HepG2 (cell line): ENCODE measurements at regions not wholly inside any gene's neighbourhood (a gene's known extent, or its start where the extent isn't known, plus 50 kb on each side); places are given as distances from the start of the nearest gene placed in this dataset.

Source experiments
- ATAC-seq: fragments of 200-7000 bp; cut with Tn5 transposase; 3 replicates; pipeline ENCODE4 v1.9.1; 2020; ENCODE audit warnings: mild to moderate bottlenecking, moderate library complexity
- BruUV-seq: library from RNA; stranded (reverse); fragments of 400-500 nt; replicated peaks from 2 replicates; lab custom pipeline; 2021; lab: Mats Ljungman, UMichigan
- CTCF ChIA-PET: fragments of 300-600 bp; formaldehyde crosslinking; extraction: SDS; loops from one replicate; lab custom pipeline; 2021; ENCODE audit warnings: low total read pairs, inconsistent platforms, low intra/inter-chr PET ratio; lab: Yijun Ruan, JAX
- POLR2A ChIA-PET: fragments of 350-600 bp; sonication (Branson Sonifier 250); formaldehyde crosslinking; loops from one replicate; lab custom pipeline; 2020; ENCODE audit warnings: antibody characterized with exemption, inconsistent platforms; lab: Yijun Ruan, JAX
- DNase-seq: peaks from one replicate; pipeline ENCODE4 v3.0.0-alpha.2; 2015; ENCODE audit warnings: low spot score
- FAIRE-seq: peaks from 3 replicates; lab custom pipeline; 2011; peaks lifted over from hg19 to GRCh38; lab: Jason Lieb, UNC
- H2AFZ ChIP-seq: one replicate; pipeline ENCODE4 v1.6.1; 2011; ENCODE audit warnings: low read length, inconsistent platforms
- H3K27ac ChIP-seq: fragments of 300-600 bp; 3 replicates; pipeline ENCODE4 v1.8.0; 2011; ENCODE audit warnings: mixed run types, mild to moderate bottlenecking, mixed read lengths, low read length, inconsistent platforms; ENCODE audit not compliant: insufficient read depth; ENCODE audit errors: extremely low read length
- H3K27me3 ChIP-seq, 2 experiments: fragments of 200-600 bp in 1 of 2; 2 replicates in 1 of 2; 3 replicates in 1 of 2; pipeline versions ENCODE4 v1.6.0 to v1.8.0; 2011; ENCODE audit warnings: low read length in 2 of 2, mild to moderate bottlenecking in 2 of 2, moderate library complexity in 2 of 2, inconsistent platforms in 1 of 2; ENCODE audit not compliant: insufficient read depth in 2 of 2, control insufficient read depth in 1 of 2
- H3K36me3 ChIP-seq, 2 experiments: fragments of 200-600 bp in 1 of 2; replicated peaks in 1 of 2; 2 replicates in 1 of 2; 3 replicates in 1 of 2; pipeline versions ENCODE4 v1.5.1 to v1.8.0; 2011; ENCODE audit warnings: low read length in 2 of 2, inconsistent platforms in 1 of 2; ENCODE audit not compliant: insufficient read depth in 2 of 2, control insufficient read depth in 1 of 2
- H3K4me1 ChIP-seq: 2 replicates; pipeline ENCODE4 v1.5.1; 2012; ENCODE audit warnings: low read length, inconsistent platforms; ENCODE audit not compliant: insufficient read depth
- H3K4me2 ChIP-seq: 2 replicates; pipeline ENCODE4 v1.6.0; 2011; ENCODE audit warnings: low read depth, low read length, inconsistent platforms
- H3K4me3 ChIP-seq, 3 experiments: fragments of 200-600 bp in 1 of 3; sonication (generic), shearing (Covaris generic) in 1 of 3; replicated peaks in 1 of 3; 2 replicates each; pipeline ENCODE4 v1.5.1; 2011 to 2016; ENCODE audit warnings: low read length in 3 of 3, inconsistent platforms in 2 of 3, low read depth in 2 of 3, mild to moderate bottlenecking in 2 of 3, control low read depth in 1 of 3, mixed read lengths in 1 of 3; ENCODE audit not compliant: insufficient read depth in 1 of 3
- H3K79me2 ChIP-seq: one replicate; pipeline ENCODE4 v1.6.1; 2011; ENCODE audit warnings: low read length, inconsistent platforms; ENCODE audit not compliant: insufficient read depth
- H3K9ac ChIP-seq: 2 replicates; pipeline ENCODE4 v1.6.0; 2011; ENCODE audit warnings: mild to moderate bottlenecking, low read depth, low read length, inconsistent platforms; ENCODE audit not compliant: insufficient read depth
- H3K9me3 ChIP-seq: 2 replicates; pipeline ENCODE4 v1.5.1; 2012; ENCODE audit warnings: mild to moderate bottlenecking, low read length
- H4K20me1 ChIP-seq: 2 replicates; pipeline ENCODE4 v1.6.0; 2011; ENCODE audit warnings: inconsistent platforms, mild to moderate bottlenecking, low read length, moderate library complexity; ENCODE audit not compliant: insufficient read depth
- BRF2 ChIP-seq: sonication (generic); formaldehyde crosslinking; IDR thresholded peaks from 2 replicates; pipeline ENCODE4 v1.8.1; 2022; ENCODE audit warnings: mild to moderate bottlenecking, missing genetic modification reagents
- FLYWCH1 ChIP-seq: sonication (generic); formaldehyde crosslinking; IDR thresholded peaks from 2 replicates; pipeline ENCODE4 v1.8.1; 2023; ENCODE audit warnings: mild to moderate bottlenecking, missing genetic modification reagents
- FOSL1 ChIP-seq: sonication (generic); formaldehyde crosslinking; IDR thresholded peaks from 2 replicates; pipeline ENCODE4 v1.9.0; 2021; ENCODE audit warnings: missing genetic modification reagents, borderline replicate concordance
- ISX ChIP-seq: sonication (generic); formaldehyde crosslinking; conservative IDR thresholded peaks from 2 replicates; pipeline ENCODE4 v1.5.0; 2020; ENCODE audit warnings: missing genetic modification reagents
- MIXL1 ChIP-seq: IDR thresholded peaks from 2 replicates; pipeline ENCODE4 v1.6.1; 2016
- PCBP2 ChIP-seq: fragments of 200-400 bp; formaldehyde crosslinking; optimal IDR thresholded peaks from 2 replicates; pipeline ENCODE3; 2018; ENCODE audit warnings: low read length, low read depth; ENCODE audit not compliant: poor library complexity, severe bottlenecking
- RAD51 ChIP-seq: fragments of 450-650 bp; IDR thresholded peaks from 2 replicates; pipeline ENCODE4 v1.6.1; 2016; ENCODE audit warnings: borderline replicate concordance
- RBFOX2 ChIP-seq: fragments of 200-400 bp; formaldehyde crosslinking; IDR thresholded peaks from 2 replicates; pipeline ENCODE4 v1.6.1; 2017; ENCODE audit warnings: low read depth, mild to moderate bottlenecking, low read length
- SMAD3 ChIP-seq: sonication (generic); formaldehyde crosslinking; IDR thresholded peaks from 2 replicates; pipeline ENCODE4 v1.4.0; 2020; ENCODE audit warnings: missing genetic modification reagents
- SP1 ChIP-seq, 2 experiments: fragments of 450-650 bp in 1 of 2; sonication (generic) in 1 of 2; formaldehyde crosslinking in 1 of 2; IDR thresholded peaks; 2 replicates each; pipeline versions ENCODE4 v1.4.0 to v1.6.1; 2016 to 2020; ENCODE audit warnings: missing genetic modification reagents in 1 of 2
- TFE3 ChIP-seq: IDR thresholded peaks from 2 replicates; pipeline ENCODE4 v1.6.1; 2016
- ZEB1 ChIP-seq: IDR thresholded peaks from 2 replicates; pipeline ENCODE4 v1.6.1; 2012; ENCODE audit warnings: mild to moderate bottlenecking, low read depth, inconsistent platforms; ENCODE audit not compliant: insufficient replicate concordance
- ZKSCAN8 ChIP-seq: IDR thresholded peaks from 2 replicates; pipeline ENCODE4 v1.6.1; 2016; ENCODE audit warnings: borderline replicate concordance, missing genetic modification reagents, missing compliant biosample characterization
- ZNF230 ChIP-seq: sonication (generic); formaldehyde crosslinking; IDR thresholded peaks from 2 replicates; pipeline ENCODE4 v1.4.0; 2020; ENCODE audit warnings: mild to moderate bottlenecking, missing genetic modification reagents
- ZZZ3 ChIP-seq: sonication (generic); formaldehyde crosslinking; IDR thresholded peaks from 2 replicates; pipeline ENCODE4 v1.4.0; 2020; ENCODE audit warnings: missing genetic modification reagents, mild to moderate bottlenecking, borderline replicate concordance
- WGBS: methylation state at CpG from one replicate; pipeline ENCODE4 v1.1.6; 2017; ENCODE audit warnings: low lambda C conversion rate; 5-methylcytosine and 5-hydroxymethylcytosine counted together
- in situ Hi-C: cut with HindIII; loops from 2 replicates; pipeline ENCODE4 v1.10.0; 2017; ENCODE audit warnings: low pct_unique_long_range_greater_than_20kb; ENCODE audit not compliant: extremely low pct_ligation_motif_present
- intact Hi-C: fragments of 100-400 bp; cut with micrococcal nuclease; formaldehyde crosslinking; loops from one replicate; pipeline ENCODE4 v1.10.0; 2022; ENCODE audit not compliant: unreplicated experiment
- TF ChIP-seq, protein P1 (sequence below): sonication (generic); formaldehyde crosslinking; IDR thresholded peaks from 2 replicates; pipeline ENCODE4 v1.9.0; 2021; ENCODE audit warnings: mild to moderate bottlenecking, missing genetic modification reagents

- TF ChIP-seq, protein P1, sequence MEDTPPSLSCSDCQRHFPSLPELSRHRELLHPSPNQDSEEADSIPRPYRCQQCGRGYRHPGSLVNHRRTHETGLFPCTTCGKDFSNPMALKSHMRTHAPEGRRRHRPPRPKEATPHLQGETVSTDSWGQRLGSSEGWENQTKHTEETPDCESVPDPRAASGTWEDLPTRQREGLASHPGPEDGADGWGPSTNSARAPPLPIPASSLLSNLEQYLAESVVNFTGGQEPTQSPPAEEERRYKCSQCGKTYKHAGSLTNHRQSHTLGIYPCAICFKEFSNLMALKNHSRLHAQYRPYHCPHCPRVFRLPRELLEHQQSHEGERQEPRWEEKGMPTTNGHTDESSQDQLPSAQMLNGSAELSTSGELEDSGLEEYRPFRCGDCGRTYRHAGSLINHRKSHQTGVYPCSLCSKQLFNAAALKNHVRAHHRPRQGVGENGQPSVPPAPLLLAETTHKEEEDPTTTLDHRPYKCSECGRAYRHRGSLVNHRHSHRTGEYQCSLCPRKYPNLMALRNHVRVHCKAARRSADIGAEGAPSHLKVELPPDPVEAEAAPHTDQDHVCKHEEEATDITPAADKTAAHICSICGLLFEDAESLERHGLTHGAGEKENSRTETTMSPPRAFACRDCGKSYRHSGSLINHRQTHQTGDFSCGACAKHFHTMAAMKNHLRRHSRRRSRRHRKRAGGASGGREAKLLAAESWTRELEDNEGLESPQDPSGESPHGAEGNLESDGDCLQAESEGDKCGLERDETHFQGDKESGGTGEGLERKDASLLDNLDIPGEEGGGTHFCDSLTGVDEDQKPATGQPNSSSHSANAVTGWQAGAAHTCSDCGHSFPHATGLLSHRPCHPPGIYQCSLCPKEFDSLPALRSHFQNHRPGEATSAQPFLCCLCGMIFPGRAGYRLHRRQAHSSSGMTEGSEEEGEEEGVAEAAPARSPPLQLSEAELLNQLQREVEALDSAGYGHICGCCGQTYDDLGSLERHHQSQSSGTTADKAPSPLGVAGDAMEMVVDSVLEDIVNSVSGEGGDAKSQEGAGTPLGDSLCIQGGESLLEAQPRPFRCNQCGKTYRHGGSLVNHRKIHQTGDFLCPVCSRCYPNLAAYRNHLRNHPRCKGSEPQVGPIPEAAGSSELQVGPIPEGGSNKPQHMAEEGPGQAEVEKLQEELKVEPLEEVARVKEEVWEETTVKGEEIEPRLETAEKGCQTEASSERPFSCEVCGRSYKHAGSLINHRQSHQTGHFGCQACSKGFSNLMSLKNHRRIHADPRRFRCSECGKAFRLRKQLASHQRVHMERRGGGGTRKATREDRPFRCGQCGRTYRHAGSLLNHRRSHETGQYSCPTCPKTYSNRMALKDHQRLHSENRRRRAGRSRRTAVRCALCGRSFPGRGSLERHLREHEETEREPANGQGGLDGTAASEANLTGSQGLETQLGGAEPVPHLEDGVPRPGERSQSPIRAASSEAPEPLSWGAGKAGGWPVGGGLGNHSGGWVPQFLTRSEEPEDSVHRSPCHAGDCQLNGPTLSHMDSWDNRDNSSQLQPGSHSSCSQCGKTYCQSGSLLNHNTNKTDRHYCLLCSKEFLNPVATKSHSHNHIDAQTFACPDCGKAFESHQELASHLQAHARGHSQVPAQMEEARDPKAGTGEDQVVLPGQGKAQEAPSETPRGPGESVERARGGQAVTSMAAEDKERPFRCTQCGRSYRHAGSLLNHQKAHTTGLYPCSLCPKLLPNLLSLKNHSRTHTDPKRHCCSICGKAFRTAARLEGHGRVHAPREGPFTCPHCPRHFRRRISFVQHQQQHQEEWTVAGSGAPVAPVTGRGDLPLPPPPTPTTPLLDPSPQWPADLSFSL (CRISPR knock-in tag), result no peak
- TF ChIP-seq ISX (CRISPR knock-in tag), result no peak
- TF ChIP-seq BRF2 (CRISPR knock-in tag), result no peak
- no peak for TF ChIP-seq RAD51
- no peak for TF ChIP-seq ZZZ3 (CRISPR knock-in tag)
Observed at GRCh38 chr5:179454356-179454755, 96.0 kb upstream of the RUFY1 start (continued).

GRCh38 chr5:179453616-179454015, 96.7 kb upstream of the RUFY1 start:
- intact Hi-C loops, result no loop called here
- POLR2A ChIA-PET, result no interaction called here
- Histone ChIP-seq H3K4me3 (no peak overlapping the region), H3K9ac (no peak overlapping the region), H3K36me3 (no peaks in the 10 kb centered on the region), H3K9me3 (peaks cover 4% of the 10 kb centered on the region; the same call in 1 of the 2 replicates), H3K27ac (no peak overlapping the region), H3K79me2 (no peaks in the 10 kb centered on the region), H2AFZ (no peak overlapping the region), H3K4me1 (no peaks in the 10 kb centered on the region), H3K27me3 (peaks cover 5 to 22% of the 10 kb centered on the region in 2 experiments; a peak in 3 of 5 replicates), H3K4me2 (no peak overlapping the region), H4K20me1 (no peaks in the 10 kb centered on the region)
- no TSS peak for BruUV-seq
- ATAC-seq (no peak), FAIRE-seq (no peak), DNase-seq (no peak)
- CTCF ChIA-PET, result no interaction called here
- in situ Hi-C loops, result no loop called here
- 16% methylated on average over 7 of the region's 7 CpGs for WGBS
- TF ChIP-seq ZEB1 (no peak), ZKSCAN8 (no peak), ZNF230 (CRISPR knock-in tag) (no peak), FLYWCH1 (CRISPR knock-in tag) (no peak), TFE3 (no peak), PCBP2 (no peak), RBFOX2 (no peak), SP1 (IDR thresholded peaks at IDR 0.05) (no peak), SP1 (CRISPR knock-in tag; IDR thresholded peaks at IDR 0.05) (no peak), SMAD3 (CRISPR knock-in tag) (no peak), FOSL1 (CRISPR knock-in tag) (no peak), MIXL1 (CRISPR knock-in tag) (no peak)
